Liver (tissue), 3 donors: ENCODE measurements at regions not wholly inside any gene's neighbourhood (a gene's known extent, or its start where the extent isn't known, plus 50 kb on each side); places are given as distances from the start of the nearest gene placed in this dataset.

Experiments
- CTCF ChIP-seq: fragments of 150-350 bp; IDR thresholded peaks from 2 replicates; pipeline ENCODE4 v1.5.1; 2017; ENCODE audit warnings: improper control_type of control experiment, low read depth, low read length; ENCODE audit not compliant: missing input control
- EGR1 ChIP-seq, 2 donors: IDR thresholded peaks; 2 replicates each; pipeline ENCODE4 v1.6.1; 2016 to 2018; ENCODE audit warnings: antibody characterized with exemption in 2 of 2, low read depth in 2 of 2
- GABPA ChIP-seq, 2 donors: IDR thresholded peaks in 1 of 2; conservative IDR thresholded peaks in 1 of 2; 2 replicates each; pipeline ENCODE4 v1.6.1; 2016; ENCODE audit warnings: antibody characterized with exemption in 2 of 2, mild to moderate bottlenecking in 1 of 2, moderate library complexity in 1 of 2
- HNF4G ChIP-seq: IDR thresholded peaks from 2 replicates; pipeline ENCODE4 v1.6.1; 2016; ENCODE audit warnings: antibody characterized with exemption
- TAF1 ChIP-seq: conservative IDR thresholded peaks from 2 replicates; pipeline ENCODE4 v1.6.1; 2016; ENCODE audit warnings: antibody characterized with exemption, mild to moderate bottlenecking
- TF ChIP-seq, protein P1 (sequence below): IDR thresholded peaks from 2 replicates; pipeline ENCODE4 v1.6.1; 2016; ENCODE audit warnings: antibody characterized with exemption, mild to moderate bottlenecking
- TF ChIP-seq, protein P2 (sequence below): IDR thresholded peaks from 2 replicates; pipeline ENCODE4 v1.6.1; 2016; ENCODE audit warnings: antibody characterized with exemption
- TF ChIP-seq, protein P3 (sequence below): IDR thresholded peaks from 2 replicates; pipeline ENCODE4 v1.6.1; 2016; ENCODE audit warnings: antibody characterized with exemption
- donor health status: healthy.
- donor health status: healthy.

- no peak for TF ChIP-seq CTCF
- no peak for TF ChIP-seq GABPA (IDR thresholded peaks at IDR 0.05 in 1 of 2, conservative IDR thresholded peaks at IDR 0.05 in 1 of 2)
- TF ChIP-seq TAF1: no peak
- TF ChIP-seq, protein P1, sequence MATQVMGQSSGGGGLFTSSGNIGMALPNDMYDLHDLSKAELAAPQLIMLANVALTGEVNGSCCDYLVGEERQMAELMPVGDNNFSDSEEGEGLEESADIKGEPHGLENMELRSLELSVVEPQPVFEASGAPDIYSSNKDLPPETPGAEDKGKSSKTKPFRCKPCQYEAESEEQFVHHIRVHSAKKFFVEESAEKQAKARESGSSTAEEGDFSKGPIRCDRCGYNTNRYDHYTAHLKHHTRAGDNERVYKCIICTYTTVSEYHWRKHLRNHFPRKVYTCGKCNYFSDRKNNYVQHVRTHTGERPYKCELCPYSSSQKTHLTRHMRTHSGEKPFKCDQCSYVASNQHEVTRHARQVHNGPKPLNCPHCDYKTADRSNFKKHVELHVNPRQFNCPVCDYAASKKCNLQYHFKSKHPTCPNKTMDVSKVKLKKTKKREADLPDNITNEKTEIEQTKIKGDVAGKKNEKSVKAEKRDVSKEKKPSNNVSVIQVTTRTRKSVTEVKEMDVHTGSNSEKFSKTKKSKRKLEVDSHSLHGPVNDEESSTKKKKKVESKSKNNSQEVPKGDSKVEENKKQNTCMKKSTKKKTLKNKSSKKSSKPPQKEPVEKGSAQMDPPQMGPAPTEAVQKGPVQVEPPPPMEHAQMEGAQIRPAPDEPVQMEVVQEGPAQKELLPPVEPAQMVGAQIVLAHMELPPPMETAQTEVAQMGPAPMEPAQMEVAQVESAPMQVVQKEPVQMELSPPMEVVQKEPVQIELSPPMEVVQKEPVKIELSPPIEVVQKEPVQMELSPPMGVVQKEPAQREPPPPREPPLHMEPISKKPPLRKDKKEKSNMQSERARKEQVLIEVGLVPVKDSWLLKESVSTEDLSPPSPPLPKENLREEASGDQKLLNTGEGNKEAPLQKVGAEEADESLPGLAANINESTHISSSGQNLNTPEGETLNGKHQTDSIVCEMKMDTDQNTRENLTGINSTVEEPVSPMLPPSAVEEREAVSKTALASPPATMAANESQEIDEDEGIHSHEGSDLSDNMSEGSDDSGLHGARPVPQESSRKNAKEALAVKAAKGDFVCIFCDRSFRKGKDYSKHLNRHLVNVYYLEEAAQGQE: no peak
- TF ChIP-seq, protein P2, sequence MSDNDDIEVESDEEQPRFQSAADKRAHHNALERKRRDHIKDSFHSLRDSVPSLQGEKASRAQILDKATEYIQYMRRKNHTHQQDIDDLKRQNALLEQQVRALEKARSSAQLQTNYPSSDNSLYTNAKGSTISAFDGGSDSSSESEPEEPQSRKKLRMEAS: no peak
- TF ChIP-seq EGR1 (IDR thresholded peaks at IDR 0.05; ENCODE audit: low read depth in 2 of 2): no peak
- TF ChIP-seq HNF4G: no peak
- TF ChIP-seq, protein P3, sequence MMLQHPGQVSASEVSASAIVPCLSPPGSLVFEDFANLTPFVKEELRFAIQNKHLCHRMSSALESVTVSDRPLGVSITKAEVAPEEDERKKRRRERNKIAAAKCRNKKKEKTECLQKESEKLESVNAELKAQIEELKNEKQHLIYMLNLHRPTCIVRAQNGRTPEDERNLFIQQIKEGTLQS: no peak
Measured at GRCh38 chr19:29431332-29431731, 94.5 kb upstream of the VSTM2B start.
